Pons (tissue), 1 donor: ENCODE measurements at regions not wholly inside any gene's neighbourhood (a gene's known extent, or its start where the extent isn't known, plus 50 kb on each side); places are given as distances from the start of the nearest gene placed in this dataset.
"Not testable (repeated sequence)": the region's sequence is repeated elsewhere in the genome, so short reads cannot be mapped to it uniquely, and the experiment has no call there.

ENCODE experiments used
- DNase-seq: peaks from one replicate; pipeline ENCODE4 v3.0.0-alpha.2; 2016; ENCODE audit warnings: low spot score

- peak; percentile 14 for DNase-seq
These were observed 559.8 kb upstream of the USP24 start for GRCh38 chr1:55775007-55775406.

- DNase-seq: no peak
These were observed 559.3 kb upstream of the USP24 start for GRCh38 chr1:55774446-55774845.

- DNase-seq: no peak
These were observed 558.2 kb upstream of the USP24 start for GRCh38 chr1:55773211-55773940.

- no peak for DNase-seq
These were observed 553.3 kb upstream of the USP24 start for GRCh38 chr1:55768327-55768952.

GRCh38 chr1:55767171-55767570, 552.0 kb upstream of the USP24 start:
- DNase-seq: no peak

GRCh38 chr1:55765505-55765904, 550.3 kb upstream of the USP24 start:
- DNase-seq: not testable (repeated sequence)

- DNase-seq: no peak
These were observed 536.6 kb upstream of the USP24 start for GRCh38 chr1:55751776-55752175.

- DNase-seq: no peak
These were observed 535.4 kb upstream of the USP24 start for GRCh38 chr1:55750628-55750995.

- no peak for DNase-seq
These were observed 534.9 kb upstream of the USP24 start for GRCh38 chr1:55749975-55750627.

GRCh38 chr1:55747408-55747841, 532.3 kb upstream of the USP24 start:
- no peak for DNase-seq

- no peak for DNase-seq
These were observed 531.5 kb upstream of the USP24 start for GRCh38 chr1:55746710-55747109.

GRCh38 chr1:55741516-55741915, 526.4 kb upstream of the USP24 start:
- DNase-seq: peak; percentile 63

GRCh38 chr1:55735106-55735505, 519.9 kb upstream of the USP24 start:
- peak; percentile 2 for DNase-seq

- DNase-seq: no peak
These were observed 511.8 kb upstream of the USP24 start for GRCh38 chr1:55726994-55727393.

GRCh38 chr1:55725378-55725777, 510.2 kb upstream of the USP24 start:
- DNase-seq: no peak

GRCh38 chr1:55724551-55725325, 509.6 kb upstream of the USP24 start:
- no peak for DNase-seq

- DNase-seq: no peak
These were observed 507.8 kb upstream of the USP24 start for GRCh38 chr1:55723001-55723400.

GRCh38 chr1:55720261-55720660, 505.1 kb upstream of the USP24 start:
- DNase-seq: no peak

GRCh38 chr1:55718758-55719671, 503.9 kb upstream of the USP24 start:
- DNase-seq: no peak

- no peak for DNase-seq
These were observed 501.9 kb upstream of the USP24 start for GRCh38 chr1:55717111-55717510.

GRCh38 chr1:55716610-55717009, 501.4 kb upstream of the USP24 start:
- DNase-seq: no peak
